HL-60 (cell line): ENCODE measurements at regions not wholly inside any gene's neighbourhood (a gene's known extent, or its start where the extent isn't known, plus 50 kb on each side); places are given as distances from the start of the nearest gene placed in this dataset.

Source experiments
- GABPA ChIP-seq: IDR thresholded peaks from 2 replicates; pipeline ENCODE4 v1.6.1; 2012; ENCODE audit warnings: low read depth
- TF ChIP-seq, protein P1 (sequence below): IDR thresholded peaks from one replicate; pipeline ENCODE4 v1.5.1; 2011; ENCODE audit warnings: low read length, control low read depth, inconsistent platforms; ENCODE audit not compliant: insufficient read depth

DNA sequence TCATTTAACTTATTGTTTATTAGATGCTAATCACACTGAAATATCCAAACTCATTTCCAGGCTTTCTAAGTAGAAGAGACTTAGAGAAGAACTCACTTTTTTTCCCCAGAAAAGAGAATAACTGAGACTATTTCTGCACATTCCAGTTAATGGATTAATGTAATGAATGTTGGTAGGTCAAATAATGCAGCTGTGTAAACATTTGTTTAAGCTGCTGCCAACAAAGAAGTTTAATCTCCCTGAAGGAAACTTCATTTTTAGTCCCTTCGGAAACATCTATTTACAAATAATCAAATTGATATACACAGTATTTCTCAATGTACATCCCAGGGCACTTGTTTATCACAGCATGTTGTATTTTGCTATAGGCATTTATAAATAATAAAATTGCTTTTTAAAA lies 126.9 kb downstream of the KCNS3 start:
- TF ChIP-seq, protein P1, sequence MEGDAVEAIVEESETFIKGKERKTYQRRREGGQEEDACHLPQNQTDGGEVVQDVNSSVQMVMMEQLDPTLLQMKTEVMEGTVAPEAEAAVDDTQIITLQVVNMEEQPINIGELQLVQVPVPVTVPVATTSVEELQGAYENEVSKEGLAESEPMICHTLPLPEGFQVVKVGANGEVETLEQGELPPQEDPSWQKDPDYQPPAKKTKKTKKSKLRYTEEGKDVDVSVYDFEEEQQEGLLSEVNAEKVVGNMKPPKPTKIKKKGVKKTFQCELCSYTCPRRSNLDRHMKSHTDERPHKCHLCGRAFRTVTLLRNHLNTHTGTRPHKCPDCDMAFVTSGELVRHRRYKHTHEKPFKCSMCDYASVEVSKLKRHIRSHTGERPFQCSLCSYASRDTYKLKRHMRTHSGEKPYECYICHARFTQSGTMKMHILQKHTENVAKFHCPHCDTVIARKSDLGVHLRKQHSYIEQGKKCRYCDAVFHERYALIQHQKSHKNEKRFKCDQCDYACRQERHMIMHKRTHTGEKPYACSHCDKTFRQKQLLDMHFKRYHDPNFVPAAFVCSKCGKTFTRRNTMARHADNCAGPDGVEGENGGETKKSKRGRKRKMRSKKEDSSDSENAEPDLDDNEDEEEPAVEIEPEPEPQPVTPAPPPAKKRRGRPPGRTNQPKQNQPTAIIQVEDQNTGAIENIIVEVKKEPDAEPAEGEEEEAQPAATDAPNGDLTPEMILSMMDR = no peak
- no peak for TF ChIP-seq GABPA
